Liver (tissue), 8 donors: ENCODE measurements at regions not wholly inside any gene's neighbourhood (a gene's known extent, or its start where the extent isn't known, plus 50 kb on each side); places are given as distances from the start of the nearest gene placed in this dataset.

ENCODE experiments used
- DNase-seq: peaks from one replicate; pipeline ENCODE4 v3.0.0-alpha.2; 2017; ENCODE audit warnings: low spot score
- H3K27ac ChIP-seq, 2 donors: one replicate each; pipeline ENCODE4 v1.7.0; 2013; ENCODE audit warnings: inconsistent platforms in 2 of 2, low read length in 2 of 2, control low read depth in 1 of 2, low read depth in 1 of 2, mild to moderate bottlenecking in 1 of 2
- H3K27me3 ChIP-seq, 4 donors: one replicate each; pipeline versions ENCODE4 v1.6.1 to v1.7.0; 2013; ENCODE audit warnings: low read length in 3 of 4, inconsistent platforms in 1 of 4, mild to moderate bottlenecking in 1 of 4, moderate library complexity in 1 of 4; ENCODE audit not compliant: control insufficient read depth in 4 of 4, insufficient read depth in 4 of 4
- H3K36me3 ChIP-seq, 4 donors: one replicate each; pipeline versions ENCODE4 v1.6.1 to v1.7.0; 2013; ENCODE audit warnings: low read length in 3 of 4, mild to moderate bottlenecking in 3 of 4, low read depth in 1 of 4, moderate library complexity in 1 of 4; ENCODE audit not compliant: control insufficient read depth in 4 of 4, insufficient read depth in 3 of 4
- H3K4me1 ChIP-seq, 4 donors: one replicate each; pipeline versions ENCODE4 v1.6.1 to v1.7.0; 2013; ENCODE audit warnings: low read length in 3 of 4, mild to moderate bottlenecking in 3 of 4, moderate library complexity in 1 of 4; ENCODE audit not compliant: control insufficient read depth in 4 of 4, insufficient read depth in 4 of 4
- H3K4me3 ChIP-seq, 3 donors: one replicate each; pipeline versions ENCODE4 v1.6.1 to v1.7.0; 2013; ENCODE audit warnings: low read length in 3 of 3, control low read depth in 1 of 3, low read depth in 1 of 3, mild to moderate bottlenecking in 1 of 3
- H3K9ac ChIP-seq, 2 donors: one replicate each; pipeline ENCODE4 v1.7.0; 2013; ENCODE audit warnings: low read length in 2 of 2, mild to moderate bottlenecking in 2 of 2, moderate library complexity in 2 of 2, control low read depth in 1 of 2, low read depth in 1 of 2
- H3K9me3 ChIP-seq, 4 donors: one replicate each; pipeline versions ENCODE4 v1.6.1 to v1.7.0; 2013; ENCODE audit warnings: low read length in 3 of 4; ENCODE audit not compliant: control insufficient read depth in 4 of 4
- ATF3 ChIP-seq: IDR thresholded peaks from 2 replicates; pipeline ENCODE4 v1.6.1; 2016; ENCODE audit warnings: antibody characterized with exemption
- EGR1 ChIP-seq, 2 donors: IDR thresholded peaks; 2 replicates each; pipeline ENCODE4 v1.6.1; 2016 to 2018; ENCODE audit warnings: antibody characterized with exemption in 2 of 2, low read depth in 2 of 2
- FOXA1 ChIP-seq: IDR thresholded peaks from 2 replicates; pipeline ENCODE4 v1.6.1; 2016; ENCODE audit warnings: antibody characterized with exemption
- FOXA2 ChIP-seq: IDR thresholded peaks from 2 replicates; pipeline ENCODE4 v1.6.1; 2016; ENCODE audit warnings: antibody characterized with exemption
- GABPA ChIP-seq, 2 donors: IDR thresholded peaks in 1 of 2; conservative IDR thresholded peaks in 1 of 2; 2 replicates each; pipeline ENCODE4 v1.6.1; 2016; ENCODE audit warnings: antibody characterized with exemption in 2 of 2, mild to moderate bottlenecking in 1 of 2, moderate library complexity in 1 of 2
- HNF4A ChIP-seq, 2 donors: conservative IDR thresholded peaks; 2 replicates each; pipeline ENCODE4 v1.6.1; 2016; ENCODE audit warnings: antibody characterized with exemption in 2 of 2, mild to moderate bottlenecking in 2 of 2
- HNF4G ChIP-seq: IDR thresholded peaks from 2 replicates; pipeline ENCODE4 v1.6.1; 2016; ENCODE audit warnings: antibody characterized with exemption
- JUND ChIP-seq, 2 donors: IDR thresholded peaks; 2 replicates each; pipeline ENCODE4 v1.6.1; 2016; ENCODE audit warnings: antibody characterized with exemption in 2 of 2
- MAX ChIP-seq: IDR thresholded peaks from 2 replicates; pipeline ENCODE4 v1.6.1; 2016; ENCODE audit warnings: antibody characterized with exemption
- RAD21 ChIP-seq, 2 donors: IDR thresholded peaks; 2 replicates each; pipeline ENCODE4 v1.6.1; 2016; ENCODE audit warnings: antibody characterized with exemption in 2 of 2, mild to moderate bottlenecking in 2 of 2
- RXRA ChIP-seq, 2 donors: IDR thresholded peaks; 2 replicates each; pipeline ENCODE4 v1.6.1; 2017 to 2018; ENCODE audit warnings: antibody characterized with exemption in 2 of 2, mild to moderate bottlenecking in 1 of 2
- SP1 ChIP-seq: IDR thresholded peaks from 2 replicates; pipeline ENCODE4 v1.6.1; 2018; ENCODE audit warnings: antibody characterized with exemption, mild to moderate bottlenecking
- TAF1 ChIP-seq: conservative IDR thresholded peaks from 2 replicates; pipeline ENCODE4 v1.6.1; 2016; ENCODE audit warnings: antibody characterized with exemption, mild to moderate bottlenecking
- YY1 ChIP-seq: IDR thresholded peaks from 2 replicates; pipeline ENCODE4 v1.6.1; 2016; ENCODE audit warnings: antibody characterized with exemption, mild to moderate bottlenecking
- WGBS: extraction: QIAGEN DNeasy Blood & Tissue Kit; methylation state at CpG from one replicate; pipeline ENCODE4 v1.1.7; 2013; 5-methylcytosine and 5-hydroxymethylcytosine counted together
- TF ChIP-seq, protein P1 (sequence below): IDR thresholded peaks from 2 replicates; pipeline ENCODE4 v1.6.1; 2016; ENCODE audit warnings: antibody characterized with exemption, mild to moderate bottlenecking
- TF ChIP-seq, protein P2 (sequence below): fragments of 150-350 bp; IDR thresholded peaks from 2 replicates; pipeline ENCODE4 v1.5.1; 2017; ENCODE audit warnings: improper control_type of control experiment, low read depth, low read length; ENCODE audit not compliant: missing input control
- TF ChIP-seq, protein P3 (sequence below): IDR thresholded peaks from 2 replicates; pipeline ENCODE4 v1.6.1; 2016; ENCODE audit warnings: antibody characterized with exemption
- donor health status: healthy.
- donor health status: healthy.
- donor health status: healthy.
- donor health status: healthy.
- donor health status: healthy.

- TF ChIP-seq, protein P1, sequence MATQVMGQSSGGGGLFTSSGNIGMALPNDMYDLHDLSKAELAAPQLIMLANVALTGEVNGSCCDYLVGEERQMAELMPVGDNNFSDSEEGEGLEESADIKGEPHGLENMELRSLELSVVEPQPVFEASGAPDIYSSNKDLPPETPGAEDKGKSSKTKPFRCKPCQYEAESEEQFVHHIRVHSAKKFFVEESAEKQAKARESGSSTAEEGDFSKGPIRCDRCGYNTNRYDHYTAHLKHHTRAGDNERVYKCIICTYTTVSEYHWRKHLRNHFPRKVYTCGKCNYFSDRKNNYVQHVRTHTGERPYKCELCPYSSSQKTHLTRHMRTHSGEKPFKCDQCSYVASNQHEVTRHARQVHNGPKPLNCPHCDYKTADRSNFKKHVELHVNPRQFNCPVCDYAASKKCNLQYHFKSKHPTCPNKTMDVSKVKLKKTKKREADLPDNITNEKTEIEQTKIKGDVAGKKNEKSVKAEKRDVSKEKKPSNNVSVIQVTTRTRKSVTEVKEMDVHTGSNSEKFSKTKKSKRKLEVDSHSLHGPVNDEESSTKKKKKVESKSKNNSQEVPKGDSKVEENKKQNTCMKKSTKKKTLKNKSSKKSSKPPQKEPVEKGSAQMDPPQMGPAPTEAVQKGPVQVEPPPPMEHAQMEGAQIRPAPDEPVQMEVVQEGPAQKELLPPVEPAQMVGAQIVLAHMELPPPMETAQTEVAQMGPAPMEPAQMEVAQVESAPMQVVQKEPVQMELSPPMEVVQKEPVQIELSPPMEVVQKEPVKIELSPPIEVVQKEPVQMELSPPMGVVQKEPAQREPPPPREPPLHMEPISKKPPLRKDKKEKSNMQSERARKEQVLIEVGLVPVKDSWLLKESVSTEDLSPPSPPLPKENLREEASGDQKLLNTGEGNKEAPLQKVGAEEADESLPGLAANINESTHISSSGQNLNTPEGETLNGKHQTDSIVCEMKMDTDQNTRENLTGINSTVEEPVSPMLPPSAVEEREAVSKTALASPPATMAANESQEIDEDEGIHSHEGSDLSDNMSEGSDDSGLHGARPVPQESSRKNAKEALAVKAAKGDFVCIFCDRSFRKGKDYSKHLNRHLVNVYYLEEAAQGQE = no peak
- TF ChIP-seq GABPA (IDR thresholded peaks at IDR 0.05 in 1 of 2, conservative IDR thresholded peaks at IDR 0.05 in 1 of 2) = no peak
- TF ChIP-seq RXRA (IDR thresholded peaks at IDR 0.05) = no peak
- TF ChIP-seq FOXA2 = no peak
- no peak for TF ChIP-seq TAF1
- no peak for TF ChIP-seq HNF4G
- Histone ChIP-seq H3K4me1 (peaks cover 1 to 14% (median 10%) of the 10 kb centered on the region in 4 donors), H3K4me3 (no peak overlapping the region), H3K9me3 (no peaks in the 10 kb centered on the region), H3K36me3 (no peaks in the 10 kb centered on the region), H3K27ac (no peak overlapping the region), H3K9ac (no peak overlapping the region), H3K27me3 (no peaks in the 10 kb centered on the region)
- 79% methylated on average over 2 of the region's 2 CpGs for WGBS
- no peak for DNase-seq
Measured at GRCh38 chr2:57758686-57759085, 287.9 kb upstream of the VRK2 start.

DNA sequence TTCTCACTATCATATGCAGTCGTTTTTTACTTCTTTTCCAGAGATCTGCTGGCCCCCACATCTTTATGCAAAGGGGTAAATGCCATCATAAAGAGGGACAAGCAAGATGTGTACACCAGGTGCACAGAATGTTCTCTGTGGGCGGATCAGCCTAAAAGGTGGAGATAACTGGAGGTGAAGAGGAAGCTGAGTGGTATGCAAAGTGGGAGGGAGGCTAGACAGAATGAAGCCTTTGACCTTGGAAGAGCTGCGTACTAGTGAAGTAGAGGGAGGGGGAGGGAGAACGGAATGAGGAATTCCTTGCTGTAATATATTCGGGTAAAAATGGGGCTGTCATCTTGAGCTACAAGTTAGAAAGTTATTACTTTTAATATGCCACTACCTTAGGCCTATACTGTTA, 287.5 kb upstream of the VRK2 start:
- Histone ChIP-seq H3K4me3 (no peak overlapping the region), H3K9me3 (no peaks in the 10 kb centered on the region), H3K4me1 (peaks cover 1 to 14% (median 10%) of the 10 kb centered on the region in 4 donors), H3K36me3 (no peaks in the 10 kb centered on the region), H3K27me3 (no peaks in the 10 kb centered on the region), H3K9ac (no peak overlapping the region), H3K27ac (no peak overlapping the region)
- TF ChIP-seq HNF4A (conservative IDR thresholded peaks at IDR 0.05) (no peak), GABPA (IDR thresholded peaks at IDR 0.05 in 1 of 2, conservative IDR thresholded peaks at IDR 0.05 in 1 of 2) (no peak), RXRA (IDR thresholded peaks at IDR 0.05) (no peak), EGR1 (IDR thresholded peaks at IDR 0.05; ENCODE audit: low read depth in 2 of 2) (no peak), HNF4G (no peak), TAF1 (no peak), JUND (IDR thresholded peaks at IDR 0.05) (no peak), YY1 (no peak), ATF3 (no peak), FOXA1 (no peak), RAD21 (IDR thresholded peaks at IDR 0.05) (no peak), MAX (no peak), SP1 (no peak)
- TF ChIP-seq, protein P2, sequence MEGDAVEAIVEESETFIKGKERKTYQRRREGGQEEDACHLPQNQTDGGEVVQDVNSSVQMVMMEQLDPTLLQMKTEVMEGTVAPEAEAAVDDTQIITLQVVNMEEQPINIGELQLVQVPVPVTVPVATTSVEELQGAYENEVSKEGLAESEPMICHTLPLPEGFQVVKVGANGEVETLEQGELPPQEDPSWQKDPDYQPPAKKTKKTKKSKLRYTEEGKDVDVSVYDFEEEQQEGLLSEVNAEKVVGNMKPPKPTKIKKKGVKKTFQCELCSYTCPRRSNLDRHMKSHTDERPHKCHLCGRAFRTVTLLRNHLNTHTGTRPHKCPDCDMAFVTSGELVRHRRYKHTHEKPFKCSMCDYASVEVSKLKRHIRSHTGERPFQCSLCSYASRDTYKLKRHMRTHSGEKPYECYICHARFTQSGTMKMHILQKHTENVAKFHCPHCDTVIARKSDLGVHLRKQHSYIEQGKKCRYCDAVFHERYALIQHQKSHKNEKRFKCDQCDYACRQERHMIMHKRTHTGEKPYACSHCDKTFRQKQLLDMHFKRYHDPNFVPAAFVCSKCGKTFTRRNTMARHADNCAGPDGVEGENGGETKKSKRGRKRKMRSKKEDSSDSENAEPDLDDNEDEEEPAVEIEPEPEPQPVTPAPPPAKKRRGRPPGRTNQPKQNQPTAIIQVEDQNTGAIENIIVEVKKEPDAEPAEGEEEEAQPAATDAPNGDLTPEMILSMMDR = no peak
- TF ChIP-seq, protein P3, sequence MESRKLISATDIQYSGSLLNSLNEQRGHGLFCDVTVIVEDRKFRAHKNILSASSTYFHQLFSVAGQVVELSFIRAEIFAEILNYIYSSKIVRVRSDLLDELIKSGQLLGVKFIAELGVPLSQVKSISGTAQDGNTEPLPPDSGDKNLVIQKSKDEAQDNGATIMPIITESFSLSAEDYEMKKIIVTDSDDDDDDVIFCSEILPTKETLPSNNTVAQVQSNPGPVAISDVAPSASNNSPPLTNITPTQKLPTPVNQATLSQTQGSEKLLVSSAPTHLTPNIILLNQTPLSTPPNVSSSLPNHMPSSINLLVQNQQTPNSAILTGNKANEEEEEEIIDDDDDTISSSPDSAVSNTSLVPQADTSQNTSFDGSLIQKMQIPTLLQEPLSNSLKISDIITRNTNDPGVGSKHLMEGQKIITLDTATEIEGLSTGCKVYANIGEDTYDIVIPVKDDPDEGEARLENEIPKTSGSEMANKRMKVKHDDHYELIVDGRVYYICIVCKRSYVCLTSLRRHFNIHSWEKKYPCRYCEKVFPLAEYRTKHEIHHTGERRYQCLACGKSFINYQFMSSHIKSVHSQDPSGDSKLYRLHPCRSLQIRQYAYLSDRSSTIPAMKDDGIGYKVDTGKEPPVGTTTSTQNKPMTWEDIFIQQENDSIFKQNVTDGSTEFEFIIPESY = no peak
- TF ChIP-seq, protein P1 = no peak
- WGBS = 40% methylated on average over 5 of the region's 5 CpGs
- no peak for DNase-seq
